ENCODE measurements at regions not wholly inside any gene's neighbourhood (a gene's known extent, or its start where the extent isn't known, plus 50 kb on each side); places are given as distances from the start of the nearest gene placed in this dataset.

DNA sequence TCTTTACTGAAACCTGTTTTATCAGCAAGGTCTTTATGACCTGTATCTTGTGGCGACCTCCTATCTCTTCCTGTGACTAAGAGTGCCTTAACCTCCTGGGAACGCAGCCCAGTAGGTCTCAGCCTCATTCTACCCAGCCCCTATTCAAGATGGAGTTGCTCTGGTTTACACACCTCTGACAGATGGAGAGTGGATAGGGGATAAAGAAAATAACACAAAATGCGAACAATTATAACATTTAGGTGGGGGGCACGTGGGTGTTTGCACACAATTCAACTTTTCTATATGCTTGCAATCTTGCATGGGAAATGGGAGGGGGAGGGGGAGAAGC lies 83.3 kb downstream of the RMI2 start:
- TF ChIP-seq, protein P1, sequence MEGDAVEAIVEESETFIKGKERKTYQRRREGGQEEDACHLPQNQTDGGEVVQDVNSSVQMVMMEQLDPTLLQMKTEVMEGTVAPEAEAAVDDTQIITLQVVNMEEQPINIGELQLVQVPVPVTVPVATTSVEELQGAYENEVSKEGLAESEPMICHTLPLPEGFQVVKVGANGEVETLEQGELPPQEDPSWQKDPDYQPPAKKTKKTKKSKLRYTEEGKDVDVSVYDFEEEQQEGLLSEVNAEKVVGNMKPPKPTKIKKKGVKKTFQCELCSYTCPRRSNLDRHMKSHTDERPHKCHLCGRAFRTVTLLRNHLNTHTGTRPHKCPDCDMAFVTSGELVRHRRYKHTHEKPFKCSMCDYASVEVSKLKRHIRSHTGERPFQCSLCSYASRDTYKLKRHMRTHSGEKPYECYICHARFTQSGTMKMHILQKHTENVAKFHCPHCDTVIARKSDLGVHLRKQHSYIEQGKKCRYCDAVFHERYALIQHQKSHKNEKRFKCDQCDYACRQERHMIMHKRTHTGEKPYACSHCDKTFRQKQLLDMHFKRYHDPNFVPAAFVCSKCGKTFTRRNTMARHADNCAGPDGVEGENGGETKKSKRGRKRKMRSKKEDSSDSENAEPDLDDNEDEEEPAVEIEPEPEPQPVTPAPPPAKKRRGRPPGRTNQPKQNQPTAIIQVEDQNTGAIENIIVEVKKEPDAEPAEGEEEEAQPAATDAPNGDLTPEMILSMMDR (IDR thresholded peaks at IDR 0.05) = no peak
- no peak overlapping the region for H3K27ac Mint-ChIP-seq (ENCODE audit: unreplicated experiment)
- peaks cover 9% of the 10 kb centered on the region for H3K27me3 Mint-ChIP-seq (ENCODE audit: low read depth)
- H3K36me3 Mint-ChIP-seq (ENCODE audit: low read depth) = no peaks in the 10 kb centered on the region
- no peak overlapping the region for H3K4me3 Mint-ChIP-seq (ENCODE audit: unreplicated experiment)
- no peaks in the 10 kb centered on the region for H3K4me1 Mint-ChIP-seq (ENCODE audit: low read depth)
- no peak for DNase-seq (ENCODE audit: low spot score)
- H3K9me3 Mint-ChIP-seq (ENCODE audit: low read depth) = peaks cover 7% of the 10 kb centered on the region

DNA sequence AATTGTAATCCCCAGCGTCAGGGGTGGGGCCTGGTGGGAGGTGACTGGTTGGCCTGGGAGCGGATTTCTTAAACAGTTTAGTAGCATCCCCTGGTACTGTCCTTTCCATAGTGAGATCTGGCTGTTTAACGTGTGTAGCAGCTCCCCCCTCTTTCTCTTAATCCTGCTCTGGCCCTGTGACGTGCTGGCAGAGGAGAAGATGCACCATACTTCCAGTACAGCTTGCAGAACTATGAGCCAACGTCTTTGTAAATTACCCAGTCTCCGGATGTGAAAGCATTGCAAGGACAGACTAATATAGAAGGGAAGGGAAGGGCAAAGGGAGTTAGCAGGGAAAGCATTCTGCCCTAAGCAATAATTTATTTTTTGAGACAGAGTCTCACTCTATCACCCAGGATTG lies 83.9 kb downstream of the RMI2 start:
- TF ChIP-seq, protein P1 (IDR thresholded peaks at IDR 0.05) = no peak
- Mint-ChIP-seq H3K4me1 (ENCODE audit: low read depth) (no peaks in the 10 kb centered on the region), H3K9me3 (ENCODE audit: low read depth) (peaks cover 7% of the 10 kb centered on the region), H3K4me3 (ENCODE audit: unreplicated experiment) (no peak overlapping the region), H3K27ac (ENCODE audit: unreplicated experiment) (no peak overlapping the region), H3K36me3 (ENCODE audit: low read depth) (no peaks in the 10 kb centered on the region), H3K27me3 (ENCODE audit: low read depth) (peaks cover 11% of the 10 kb centered on the region)
- no peak for DNase-seq (ENCODE audit: low spot score)

DNA sequence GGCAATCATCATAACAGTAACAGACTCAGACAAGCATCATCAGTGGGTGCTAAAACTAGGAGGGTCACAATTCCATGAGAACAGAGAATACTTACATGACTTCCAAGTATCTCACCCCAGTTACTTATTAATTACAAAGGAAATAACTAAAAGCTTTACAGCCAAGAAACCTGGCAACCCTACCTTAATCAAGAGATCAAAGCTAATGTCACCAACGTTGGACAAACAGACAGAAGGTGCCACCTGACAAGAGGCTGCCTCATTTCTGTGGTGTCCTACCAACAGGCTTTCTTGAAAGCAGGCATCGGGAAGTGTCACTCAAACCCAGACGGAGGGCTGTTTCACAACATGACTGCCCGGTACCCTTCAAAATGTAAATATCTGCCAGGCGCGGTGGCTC lies 84.6 kb downstream of the RMI2 start:
- no peaks in the 10 kb centered on the region for H3K36me3 Mint-ChIP-seq (ENCODE audit: low read depth)
- H3K4me3 Mint-ChIP-seq (ENCODE audit: unreplicated experiment) = no peak overlapping the region
- TF ChIP-seq, protein P1 (IDR thresholded peaks at IDR 0.05) = no peak
- peaks cover 13% of the 10 kb centered on the region for H3K27me3 Mint-ChIP-seq (ENCODE audit: low read depth)
- no peak for DNase-seq (ENCODE audit: low spot score)
- H3K27ac Mint-ChIP-seq (ENCODE audit: unreplicated experiment) = no peak overlapping the region
- peaks cover 7% of the 10 kb centered on the region for H3K9me3 Mint-ChIP-seq (ENCODE audit: low read depth)
- H3K4me1 Mint-ChIP-seq (ENCODE audit: low read depth) = no peaks in the 10 kb centered on the region

DNA sequence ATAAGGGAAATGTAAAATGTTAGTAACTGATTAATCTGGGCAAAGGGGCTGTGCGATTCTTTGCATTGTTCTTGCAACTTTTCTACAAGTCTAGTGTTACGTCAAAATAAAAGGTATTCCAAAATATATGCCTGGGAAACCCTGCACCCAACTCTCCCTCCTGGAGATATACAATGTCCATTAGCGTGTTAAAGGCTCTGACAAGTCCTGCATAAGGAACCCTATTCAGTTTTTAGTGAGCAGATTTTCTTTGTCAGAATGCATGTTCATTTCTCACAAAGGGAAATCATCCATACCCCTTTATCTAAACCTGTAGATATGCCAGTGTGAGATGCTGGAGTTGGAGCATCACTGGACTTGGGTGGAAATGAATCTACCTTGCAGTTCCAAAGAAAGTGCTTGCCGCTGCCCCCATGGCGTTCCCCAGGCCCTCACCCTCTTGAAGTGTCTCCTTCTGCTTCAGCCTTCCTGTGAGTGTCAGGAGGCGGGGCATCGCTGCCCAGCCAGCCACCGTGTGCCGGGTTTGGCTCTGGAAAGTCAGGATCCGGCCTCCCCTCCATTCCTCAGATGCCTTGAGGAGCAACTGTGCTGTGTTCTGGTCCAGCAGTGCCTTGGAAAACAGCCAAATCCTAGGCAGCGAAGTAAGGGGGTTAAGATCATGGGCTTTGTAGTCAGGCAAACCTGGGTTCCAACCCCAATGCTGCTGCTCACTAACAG lies 85.5 kb downstream of the RMI2 start:
- Mint-ChIP-seq H3K27ac (ENCODE audit: unreplicated experiment) (no peak overlapping the region), H3K4me3 (ENCODE audit: unreplicated experiment) (no peak overlapping the region), H3K36me3 (ENCODE audit: low read depth) (no peaks in the 10 kb centered on the region), H3K4me1 (ENCODE audit: low read depth) (no peaks in the 10 kb centered on the region), H3K27me3 (ENCODE audit: low read depth) (peaks cover 16% of the 10 kb centered on the region), H3K9me3 (ENCODE audit: low read depth) (peaks cover 7% of the 10 kb centered on the region)
- DNase-seq (ENCODE audit: low spot score) = no peak
- TF ChIP-seq, protein P1 (IDR thresholded peaks at IDR 0.05) = no peak

DNA sequence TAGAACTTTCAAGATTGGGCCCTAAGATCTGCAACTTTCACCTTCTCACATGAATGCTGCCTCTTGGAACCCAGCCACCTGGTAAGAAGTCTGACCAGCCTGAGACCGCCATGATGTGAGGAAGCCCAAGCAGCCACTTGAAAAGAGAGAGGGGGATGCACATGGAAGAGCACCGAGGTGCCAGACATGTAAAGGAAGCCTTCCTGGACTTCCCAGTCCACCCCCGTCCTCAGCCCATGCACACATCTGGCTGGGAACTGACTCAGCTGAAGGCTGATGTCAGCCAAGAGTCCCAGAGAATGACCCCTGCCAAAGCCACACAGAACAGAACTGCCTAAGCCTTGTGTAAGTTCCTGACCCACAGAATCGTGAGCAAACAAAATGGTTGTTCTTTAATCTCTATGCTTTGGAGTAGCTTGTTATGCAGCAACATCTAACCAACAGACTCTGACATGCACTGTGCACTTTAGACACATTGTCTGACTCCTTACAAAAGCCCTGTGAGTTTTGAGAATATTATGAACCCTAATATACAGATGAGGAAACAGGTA lies 86.7 kb downstream of the RMI2 start:
- TF ChIP-seq, protein P1 (IDR thresholded peaks at IDR 0.05) = no peak
- H3K4me1 Mint-ChIP-seq (ENCODE audit: low read depth) = no peaks in the 10 kb centered on the region
- H3K27ac Mint-ChIP-seq (ENCODE audit: unreplicated experiment) = no peak overlapping the region
- peaks cover 21% of the 10 kb centered on the region for H3K27me3 Mint-ChIP-seq (ENCODE audit: low read depth)
- H3K4me3 Mint-ChIP-seq (ENCODE audit: unreplicated experiment) = no peak overlapping the region
- DNase-seq (ENCODE audit: low spot score) = no peak
- H3K9me3 Mint-ChIP-seq (ENCODE audit: low read depth) = peaks cover 7% of the 10 kb centered on the region
- no peaks in the 10 kb centered on the region for H3K36me3 Mint-ChIP-seq (ENCODE audit: low read depth)

Measured in chondrocyte (in vitro differentiated cells).